M059J (cell line): ENCODE measurements at regions not wholly inside any gene's neighbourhood (a gene's known extent, or its start where the extent isn't known, plus 50 kb on each side); places are given as distances from the start of the nearest gene placed in this dataset.

ENCODE experiments used
- DNase-seq: peaks from one replicate; pipeline ENCODE4 v3.0.0-alpha.2; 2012; ENCODE audit warnings: low read depth

DNA sequence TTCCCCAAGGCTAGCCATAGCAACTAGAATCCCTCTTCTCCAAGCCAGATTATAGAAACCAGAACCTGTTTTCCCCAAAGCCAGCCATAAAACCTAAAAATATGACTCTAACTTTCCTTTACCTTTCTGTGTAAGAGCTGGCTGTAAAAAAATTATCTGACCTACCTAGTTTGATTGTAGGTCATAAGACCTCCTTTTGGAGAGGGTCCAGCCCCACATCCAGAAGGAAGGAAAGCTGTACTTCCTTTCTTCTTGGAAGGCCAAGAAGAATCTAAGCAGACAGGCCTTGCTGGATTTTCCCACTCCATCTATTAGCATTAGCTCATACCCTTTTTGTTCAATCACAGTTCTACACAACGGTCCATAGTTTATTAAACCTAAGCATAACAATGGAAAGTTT lies 1006.3 kb downstream of the SORCS3 start:
- no peak for DNase-seq

DNA sequence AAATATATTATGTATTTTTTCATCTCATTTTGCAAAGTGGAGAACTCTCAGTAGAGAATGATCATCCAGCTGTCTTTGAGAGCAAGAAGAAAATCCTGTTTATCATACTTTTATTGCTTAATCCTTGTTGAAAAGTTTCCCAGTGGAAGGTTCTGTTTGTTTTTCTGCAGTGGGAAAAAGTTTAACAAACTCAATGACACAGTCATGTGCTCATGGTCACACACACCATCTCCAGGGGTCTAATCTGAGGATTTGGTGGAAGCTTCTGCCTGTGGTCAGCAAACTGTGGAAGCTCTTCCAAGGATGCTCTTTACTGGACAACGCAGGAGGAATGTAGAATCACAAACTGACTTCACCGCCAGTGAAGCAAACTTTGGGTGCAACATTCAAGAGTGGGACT lies 1003.9 kb downstream of the SORCS3 start:
- DNase-seq: no peak

GRCh38 chr10:105644559-105644958 lies 1003.5 kb downstream of the SORCS3 start:
- DNase-seq: no peak

DNA sequence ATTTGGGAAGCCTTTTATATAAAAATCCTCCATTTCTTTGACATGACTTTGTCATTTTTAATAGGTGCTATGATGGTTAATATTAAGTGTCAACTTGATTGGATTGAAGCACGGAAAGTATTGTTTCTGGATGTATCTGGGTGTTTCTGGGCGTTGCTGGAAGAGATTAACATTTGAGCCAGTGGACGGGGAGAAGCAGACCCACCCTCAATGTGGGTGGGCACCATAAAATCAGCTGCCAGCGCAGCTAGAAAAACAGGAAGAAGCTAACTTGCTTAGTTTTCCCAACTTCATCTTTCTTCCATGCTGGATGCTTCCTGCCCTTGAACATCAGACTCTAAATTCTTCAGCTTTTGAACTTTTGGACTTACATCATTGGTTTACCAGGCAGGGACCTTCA lies 1003.0 kb downstream of the SORCS3 start:
- DNase-seq: no peak

- DNase-seq: no peak
Observed at GRCh38 chr10:105643660-105644059, 1002.6 kb downstream of the SORCS3 start.

DNA sequence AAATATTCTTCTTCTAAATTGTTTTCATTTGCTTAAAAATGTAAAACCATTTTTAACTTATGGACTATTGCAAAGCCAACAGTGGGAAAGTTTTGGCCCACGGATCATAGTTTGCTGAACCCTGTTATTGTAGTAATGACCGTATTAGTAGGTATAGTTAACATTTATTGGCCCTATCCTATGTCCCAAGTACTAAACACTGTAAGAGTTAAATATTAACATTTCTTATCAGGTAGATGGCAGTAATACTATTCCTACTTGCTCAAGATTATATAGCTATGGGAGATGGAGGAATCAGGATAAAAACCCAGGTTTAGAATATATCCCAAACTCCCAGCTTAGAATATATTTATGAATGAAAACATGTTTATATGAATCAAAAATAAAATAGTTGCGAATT lies 993.2 kb downstream of the SORCS3 start:
- no peak for DNase-seq

DNA sequence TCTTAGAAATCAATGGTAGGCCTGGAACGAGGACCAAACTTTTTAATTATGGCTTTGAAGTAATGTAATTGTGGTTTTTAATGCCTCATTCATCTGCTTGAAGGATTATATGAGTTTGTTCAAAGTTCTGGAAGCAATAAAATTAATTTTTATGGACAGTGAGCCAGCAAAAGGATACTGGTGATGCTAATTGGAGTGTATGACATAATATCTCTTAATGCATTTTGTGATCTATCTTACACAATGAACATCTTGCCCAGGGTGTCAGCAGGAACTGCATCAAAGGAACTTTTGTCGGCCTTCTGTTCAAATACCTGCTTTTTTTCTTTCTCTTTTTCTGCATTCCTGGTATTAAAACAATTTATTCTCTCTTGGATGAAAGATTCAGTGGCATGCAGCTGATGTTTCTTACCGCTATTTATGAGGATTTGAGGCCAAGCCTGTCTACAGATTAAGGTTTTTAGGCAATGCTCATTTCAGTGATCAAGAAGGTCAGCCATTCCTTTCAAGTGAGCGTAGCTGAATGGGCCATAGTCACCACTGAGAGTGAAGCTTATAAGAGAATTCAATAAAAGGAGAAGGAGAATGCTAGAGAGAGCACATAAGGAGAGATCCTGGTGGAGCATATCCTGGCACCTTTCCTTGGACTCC lies 974.8 kb downstream of the SORCS3 start:
- DNase-seq: no peak

DNA sequence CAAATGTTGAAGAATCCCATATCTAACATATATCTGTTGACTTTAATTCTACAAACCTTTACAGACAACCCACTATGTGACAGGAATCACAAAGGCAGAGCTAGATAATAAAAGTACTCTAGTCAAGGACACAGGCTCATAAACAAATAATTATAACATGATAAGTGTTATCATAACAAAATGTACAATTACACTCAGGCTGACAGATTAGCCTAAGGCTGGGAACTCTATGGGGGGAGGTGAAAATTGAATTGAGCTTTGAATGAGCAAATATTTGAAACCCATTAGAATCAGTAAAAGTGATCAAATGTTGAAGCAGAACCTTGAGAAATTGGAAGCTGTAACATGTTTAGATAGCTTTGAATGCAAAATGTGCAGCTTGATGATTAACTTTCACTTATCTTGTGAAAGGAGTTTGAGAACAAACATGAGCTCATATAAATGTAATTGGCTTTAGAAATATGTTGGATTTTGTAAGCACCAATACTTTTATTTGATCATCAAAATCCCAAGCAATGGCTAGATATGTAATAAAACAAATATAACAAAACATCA lies 970.2 kb downstream of the SORCS3 start:
- DNase-seq: no peak

DNA sequence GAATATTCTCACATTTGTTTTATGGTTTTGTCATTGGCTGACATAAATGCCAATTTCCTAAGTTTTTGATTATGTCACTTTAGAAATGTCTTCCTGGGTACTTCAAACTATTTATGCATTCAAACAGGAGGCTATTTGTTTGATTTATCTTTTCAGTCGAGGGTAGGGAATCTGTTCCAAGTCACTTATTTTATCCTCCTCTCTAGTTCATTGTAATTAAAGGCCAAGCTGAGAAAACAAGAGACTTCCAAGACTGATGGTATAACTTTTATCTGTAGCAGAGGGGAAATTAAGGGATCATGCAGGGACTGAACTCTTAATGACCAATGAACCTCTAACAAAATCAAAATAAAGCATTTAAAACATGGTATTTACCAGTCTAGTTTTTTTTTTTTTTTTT lies 968.4 kb downstream of the SORCS3 start:
- no peak for DNase-seq

- DNase-seq: no peak
Observed at GRCh38 chr10:105605918-105606317, 964.8 kb downstream of the SORCS3 start.

- no peak for DNase-seq
Observed at GRCh38 chr10:105605104-105605503, 964.0 kb downstream of the SORCS3 start.

DNA sequence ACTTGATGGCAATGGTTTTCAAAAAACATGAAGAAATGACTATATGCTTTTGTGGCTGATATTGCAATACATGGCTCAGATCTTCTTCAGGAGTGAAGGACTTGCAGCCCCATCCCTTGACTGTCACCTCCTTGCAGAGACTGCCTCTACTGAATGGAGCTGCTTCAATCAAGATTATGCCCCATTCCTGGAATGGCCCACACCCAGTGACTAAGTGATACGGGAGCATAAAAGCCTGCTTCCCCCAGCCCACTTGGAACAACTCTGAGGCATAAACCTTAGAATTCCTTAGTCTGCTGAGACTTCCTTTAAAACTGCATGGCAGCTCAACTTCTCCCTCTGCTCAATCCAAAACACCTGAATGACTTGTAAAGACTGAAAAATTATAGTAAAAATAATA lies 957.1 kb downstream of the SORCS3 start:
- DNase-seq: no peak

- DNase-seq: no peak
Observed at GRCh38 chr10:105597312-105597711, 956.2 kb downstream of the SORCS3 start.

- DNase-seq: no peak
Observed at GRCh38 chr10:105596749-105597148, 955.7 kb downstream of the SORCS3 start.

DNA sequence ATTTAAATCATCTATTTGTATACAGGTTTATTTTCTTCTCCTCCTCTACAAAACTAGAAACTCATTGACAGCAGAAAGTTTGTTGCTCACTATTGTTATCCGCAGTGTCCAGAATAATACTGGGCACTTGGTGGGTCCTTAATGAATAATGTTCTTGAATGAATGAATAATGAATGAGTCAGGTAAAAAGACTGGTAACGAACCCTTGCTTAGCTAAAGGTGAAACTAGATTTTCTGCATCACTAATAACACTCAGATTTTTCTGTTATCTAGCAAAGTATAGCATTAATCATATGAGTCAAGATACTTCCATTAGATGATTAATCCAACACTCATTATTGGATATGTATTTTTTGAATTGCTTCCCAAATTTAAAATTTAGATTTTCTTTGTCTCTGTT lies 953.2 kb downstream of the SORCS3 start:
- DNase-seq: no peak

DNA sequence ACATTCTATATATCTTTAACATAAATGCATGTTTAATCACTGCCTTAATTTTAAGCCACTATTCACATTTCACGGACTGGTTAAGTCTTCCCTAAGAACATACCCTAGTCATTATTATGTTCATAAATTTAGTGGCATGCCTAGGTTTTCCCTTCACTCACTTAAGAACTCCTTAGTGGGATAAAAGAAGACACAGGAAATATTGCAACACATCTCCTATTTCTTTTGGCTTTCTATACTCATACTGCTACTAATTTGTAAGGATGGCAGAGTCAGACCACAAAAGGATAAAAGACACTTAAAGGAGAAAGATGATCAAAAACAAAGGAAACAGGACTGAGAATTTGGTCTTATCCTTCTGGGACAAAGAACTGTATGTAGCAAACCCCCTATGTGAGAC lies 951.4 kb downstream of the SORCS3 start:
- no peak for DNase-seq

DNA sequence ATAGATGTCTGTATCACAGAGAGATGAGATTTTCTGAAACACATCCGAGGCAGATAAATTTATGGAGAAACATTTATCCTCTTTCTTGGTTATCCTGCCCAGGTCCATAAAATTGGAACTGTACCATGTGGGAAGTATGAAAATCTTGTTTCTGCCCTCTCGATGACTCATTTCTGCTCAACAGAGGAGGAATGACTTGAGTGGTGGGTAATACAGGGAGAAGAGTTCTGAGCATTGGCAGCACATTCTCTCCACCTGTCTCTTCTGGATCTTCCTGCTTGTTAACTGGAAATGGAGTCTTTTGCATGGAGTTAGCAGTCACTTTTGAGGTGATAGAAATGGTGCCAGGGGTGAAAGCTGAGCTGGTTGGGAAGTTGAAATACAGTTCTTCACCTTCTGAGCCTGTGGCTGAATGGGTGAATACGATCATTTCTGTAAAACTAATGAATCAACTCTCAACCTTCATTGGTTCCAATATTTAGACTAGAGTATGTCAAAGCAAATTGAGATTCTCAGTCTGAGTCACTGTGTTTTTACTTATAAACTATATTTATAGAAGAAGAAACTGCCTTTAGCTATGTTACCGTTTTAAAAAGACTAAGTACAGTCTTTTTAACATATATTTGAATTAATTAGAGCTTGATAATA lies 945.5 kb downstream of the SORCS3 start:
- DNase-seq: peak; percentile 24

GRCh38 chr10:105585753-105586152 lies 944.7 kb downstream of the SORCS3 start:
- DNase-seq: peak; percentile 48

DNA sequence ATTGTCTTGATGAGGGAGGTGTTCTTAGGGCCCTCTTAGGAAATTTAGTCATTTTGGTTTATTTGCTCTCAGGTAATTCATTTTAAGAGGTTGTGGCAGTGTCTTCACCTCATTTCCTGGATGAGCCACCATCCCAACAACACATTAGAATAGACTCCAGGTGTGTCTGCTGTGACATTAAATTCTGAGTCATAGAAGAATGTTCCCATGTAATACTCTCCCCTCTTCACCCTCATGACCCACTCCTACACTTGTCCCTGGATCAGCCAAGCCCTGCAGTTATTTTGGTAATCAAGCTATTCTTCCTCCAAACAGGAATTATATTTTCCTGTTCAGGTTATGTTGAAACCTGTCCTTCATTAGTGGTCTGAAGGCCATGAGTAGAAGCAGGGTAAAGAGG lies 944.1 kb downstream of the SORCS3 start:
- no peak for DNase-seq

GRCh38 chr10:105579112-105579511 lies 938.0 kb downstream of the SORCS3 start:
- DNase-seq: no peak

- DNase-seq: no peak
Observed at GRCh38 chr10:105577865-105578607, 936.9 kb downstream of the SORCS3 start.

DNA sequence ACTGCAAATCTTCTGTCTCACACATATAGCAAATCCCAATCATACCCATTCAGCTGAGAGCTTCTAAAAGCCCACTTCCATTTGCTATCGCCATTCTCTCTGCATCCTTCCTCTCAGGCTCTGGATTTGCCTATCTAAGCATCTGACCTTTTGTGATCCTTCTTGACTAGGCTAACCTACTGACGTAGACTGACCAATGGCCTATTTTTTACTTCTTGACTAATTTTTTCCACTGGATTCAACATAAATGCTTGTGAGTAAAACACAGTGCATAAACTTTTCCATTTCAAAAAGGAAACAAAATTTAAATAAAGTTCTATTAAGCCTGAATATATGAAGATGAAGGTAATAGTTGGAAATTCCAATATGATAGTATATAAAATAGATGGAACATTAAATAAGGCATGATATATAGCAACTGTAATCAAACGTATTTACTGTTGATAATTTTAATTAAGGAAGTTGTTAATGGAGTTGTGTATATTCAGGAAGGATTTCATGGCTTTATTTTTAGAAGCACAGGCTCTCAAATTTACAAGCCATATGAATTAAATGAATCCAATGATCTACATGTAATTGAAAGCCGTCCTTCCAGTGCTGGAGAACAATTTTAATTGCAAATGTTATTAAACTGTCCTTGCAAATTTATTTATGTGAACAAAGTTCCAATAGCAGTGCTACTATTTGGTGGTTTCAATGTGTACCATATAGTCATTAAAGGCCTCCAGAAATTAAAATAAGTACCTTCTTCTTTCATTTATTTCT lies 918.4 kb downstream of the SORCS3 start:
- no peak for DNase-seq
